GM11168 (cell line): ENCODE measurements at regions not wholly inside any gene's neighbourhood (a gene's known extent, or its start where the extent isn't known, plus 50 kb on each side); places are given as distances from the start of the nearest gene placed in this dataset.
"Not testable (repeated sequence)": the region's sequence is repeated elsewhere in the genome, so short reads cannot be mapped to it uniquely, and the experiment has no call there.

ENCODE experiments used
- in situ Hi-C: fragments of 300-500 bp; cut with MboI; formaldehyde crosslinking; loops from one replicate; pipeline ENCODE4 v1.12.0; 2022; ENCODE audit warnings: low sequenced_read_pairs; ENCODE audit not compliant: unreplicated experiment

- in situ Hi-C loops, result not testable (repeated sequence)
These were observed 575.5 kb downstream of the BNC2 start for GRCh38 chr9:16294940-16295339.

GRCh38 chr9:16299368-16299767 lies 571.1 kb downstream of the BNC2 start:
- in situ Hi-C loops, result not testable (repeated sequence)

- in situ Hi-C loops, result no loop called here
These were observed 567.0 kb downstream of the BNC2 start for GRCh38 chr9:16303506-16303905.

- in situ Hi-C loops, result no loop called here
These were observed 566.2 kb downstream of the BNC2 start for GRCh38 chr9:16304301-16304700.

- in situ Hi-C loops, result no loop called here
These were observed 563.9 kb downstream of the BNC2 start for GRCh38 chr9:16306586-16306985.

- in situ Hi-C loops, result no loop called here
These were observed 562.8 kb downstream of the BNC2 start for GRCh38 chr9:16307626-16308195.

GRCh38 chr9:16308645-16309044 lies 561.8 kb downstream of the BNC2 start:
- in situ Hi-C loops, result no loop called here

GRCh38 chr9:16309082-16309468 lies 561.4 kb downstream of the BNC2 start:
- in situ Hi-C loops, result no loop called here

GRCh38 chr9:16309469-16310271 lies 560.8 kb downstream of the BNC2 start:
- in situ Hi-C loops, result no loop called here

- in situ Hi-C loops, result no loop called here
These were observed 560.0 kb downstream of the BNC2 start for GRCh38 chr9:16310278-16311110.

GRCh38 chr9:16312116-16312515 lies 558.4 kb downstream of the BNC2 start:
- in situ Hi-C loops, result no loop called here

GRCh38 chr9:16312962-16313546 lies 557.4 kb downstream of the BNC2 start:
- in situ Hi-C loops, result no loop called here

- in situ Hi-C loops, result no loop called here
These were observed 556.0 kb downstream of the BNC2 start for GRCh38 chr9:16314476-16314875.

- in situ Hi-C loops, result no loop called here
These were observed 554.8 kb downstream of the BNC2 start for GRCh38 chr9:16315720-16316119.

- in situ Hi-C loops, result no loop called here
These were observed 554.0 kb downstream of the BNC2 start for GRCh38 chr9:16316456-16316855.

GRCh38 chr9:16316911-16317817 lies 553.3 kb downstream of the BNC2 start:
- in situ Hi-C loops, result no loop called here

- in situ Hi-C loops, result no loop called here
These were observed 551.9 kb downstream of the BNC2 start for GRCh38 chr9:16318516-16319060.

GRCh38 chr9:16319646-16320045 lies 550.8 kb downstream of the BNC2 start:
- in situ Hi-C loops, result no loop called here

- in situ Hi-C loops, result no loop called here
These were observed 550.0 kb downstream of the BNC2 start for GRCh38 chr9:16320338-16320902.
